ENCODE measurements at regions not wholly inside any gene's neighbourhood (a gene's known extent, or its start where the extent isn't known, plus 50 kb on each side); places are given as distances from the start of the nearest gene placed in this dataset.

DNA sequence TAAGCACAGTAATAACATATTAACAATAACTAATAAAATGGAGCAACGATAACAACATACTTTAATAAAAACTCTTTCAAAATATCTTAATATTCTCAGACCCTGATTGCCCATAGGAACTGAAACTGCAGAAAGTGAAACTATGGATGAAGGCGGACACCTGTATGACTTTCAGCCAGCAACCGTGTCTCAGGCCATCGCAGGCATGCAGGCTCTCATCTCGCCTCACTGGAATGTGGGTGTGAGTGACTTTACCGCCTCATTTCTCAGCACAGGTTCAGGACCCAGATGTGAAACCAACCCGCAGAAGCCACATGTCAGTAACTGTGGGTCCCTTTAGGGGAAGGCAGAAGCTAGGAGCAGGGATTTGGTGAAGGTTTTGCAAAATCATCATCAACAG lies 539.1 kb downstream of the FAM181B start:
- TF ChIP-seq CTCF (IDR thresholded peaks at IDR 0.05): no peak

GRCh38 chr11:82191695-82192094 lies 542.0 kb downstream of the FAM181B start:
- no peak for TF ChIP-seq CTCF (IDR thresholded peaks at IDR 0.05)

GRCh38 chr11:82185925-82186324 lies 547.7 kb downstream of the FAM181B start:
- no peak for TF ChIP-seq CTCF (IDR thresholded peaks at IDR 0.05)

- no peak for TF ChIP-seq CTCF (IDR thresholded peaks at IDR 0.05)
These were observed 548.7 kb downstream of the FAM181B start for GRCh38 chr11:82184966-82185365.

GRCh38 chr11:82183346-82183745 lies 550.3 kb downstream of the FAM181B start:
- no peak for TF ChIP-seq CTCF (IDR thresholded peaks at IDR 0.05)

- no peak for TF ChIP-seq CTCF (IDR thresholded peaks at IDR 0.05)
These were observed 556.7 kb downstream of the FAM181B start for GRCh38 chr11:82176945-82177344.

GRCh38 chr11:82176365-82176764 lies 557.3 kb downstream of the FAM181B start:
- no peak for TF ChIP-seq CTCF (IDR thresholded peaks at IDR 0.05)

DNA sequence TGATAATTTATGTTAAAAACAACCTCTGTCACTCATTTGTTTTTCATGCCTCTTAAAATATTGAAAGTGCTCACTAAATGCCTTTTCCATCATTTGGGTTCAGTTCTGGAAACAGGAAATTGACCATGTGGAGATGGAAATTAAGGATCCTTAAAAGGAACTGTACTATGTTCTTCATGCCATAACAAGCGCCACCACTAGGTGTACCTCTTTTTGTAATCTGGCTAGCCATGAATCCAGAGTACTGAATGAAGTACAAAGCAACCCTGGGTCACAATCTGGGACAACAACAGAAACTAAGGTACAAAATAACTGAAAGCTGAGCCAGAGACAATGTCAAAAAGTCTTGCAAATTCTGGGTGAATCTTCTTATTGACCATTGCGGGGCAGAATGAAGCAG lies 559.1 kb downstream of the FAM181B start:
- peak; percentile 54 for TF ChIP-seq CTCF (IDR thresholded peaks at IDR 0.05)
